ENCODE measurements at regions not wholly inside any gene's neighbourhood (a gene's known extent, or its start where the extent isn't known, plus 50 kb on each side); places are given as distances from the start of the nearest gene placed in this dataset.

DNA sequence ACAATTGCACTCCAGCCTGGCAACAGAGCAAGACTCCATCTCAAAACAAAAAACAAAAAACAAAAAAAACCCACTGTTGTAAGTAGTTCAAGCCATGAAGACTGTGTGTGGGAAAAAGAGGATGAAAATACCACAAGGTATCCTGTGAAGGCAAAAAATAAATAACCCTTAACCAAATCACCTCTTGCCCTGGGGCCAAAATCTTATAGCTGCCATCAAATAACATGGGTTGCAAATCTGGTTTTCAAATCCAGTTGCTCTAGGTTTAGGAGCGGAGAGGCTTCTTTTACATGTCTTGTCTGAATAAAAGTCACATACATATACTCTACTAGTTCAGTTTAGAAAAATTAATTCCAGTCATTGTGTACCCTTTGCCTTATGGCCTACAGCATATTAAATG, 87.0 kb upstream of the STT3B start:
- no peaks in the 10 kb centered on the region for H3K27me3 ChIP-seq
- H3K79me2 ChIP-seq: no peaks in the 10 kb centered on the region
- H3K27ac ChIP-seq: no peak overlapping the region
- H2AFZ ChIP-seq: no peak overlapping the region
- H3K9me3 ChIP-seq (ENCODE audit: low read depth): no peaks in the 10 kb centered on the region
- no peaks in the 10 kb centered on the region for H3K36me3 ChIP-seq (replicated peaks; ENCODE audit: insufficient read depth, low read depth)
- H3K4me2 ChIP-seq: no peak overlapping the region
- DNase-seq (ENCODE audit: low spot score): no peak
- 92% methylated on average over 1 of the region's 1 CpG for WGBS (ENCODE audit: low lambda C conversion rate, missing lambda C conversion rate)
- no peaks in the 10 kb centered on the region for H3K4me1 ChIP-seq (ENCODE audit: insufficient read depth)
- H3K4me3 ChIP-seq: no peak overlapping the region
- TF ChIP-seq CTCF (IDR thresholded peaks at IDR 0.05; ENCODE audit: poor library complexity) (no peak), EZH2 (IDR thresholded peaks at IDR 0.05; ENCODE audit: borderline replicate concordance) (no peak), EZH2phosphoT487 (IDR thresholded peaks at IDR 0.05; ENCODE audit: low read depth, severe bottlenecking, unreplicated experiment) (no peak)
- no peaks in the 10 kb centered on the region for H4K20me1 ChIP-seq (ENCODE audit: insufficient read depth, poor library complexity, severe bottlenecking)
- no peaks in the 10 kb centered on the region for H3K9me2 ChIP-seq (replicated peaks; ENCODE audit: insufficient read depth)

DNA sequence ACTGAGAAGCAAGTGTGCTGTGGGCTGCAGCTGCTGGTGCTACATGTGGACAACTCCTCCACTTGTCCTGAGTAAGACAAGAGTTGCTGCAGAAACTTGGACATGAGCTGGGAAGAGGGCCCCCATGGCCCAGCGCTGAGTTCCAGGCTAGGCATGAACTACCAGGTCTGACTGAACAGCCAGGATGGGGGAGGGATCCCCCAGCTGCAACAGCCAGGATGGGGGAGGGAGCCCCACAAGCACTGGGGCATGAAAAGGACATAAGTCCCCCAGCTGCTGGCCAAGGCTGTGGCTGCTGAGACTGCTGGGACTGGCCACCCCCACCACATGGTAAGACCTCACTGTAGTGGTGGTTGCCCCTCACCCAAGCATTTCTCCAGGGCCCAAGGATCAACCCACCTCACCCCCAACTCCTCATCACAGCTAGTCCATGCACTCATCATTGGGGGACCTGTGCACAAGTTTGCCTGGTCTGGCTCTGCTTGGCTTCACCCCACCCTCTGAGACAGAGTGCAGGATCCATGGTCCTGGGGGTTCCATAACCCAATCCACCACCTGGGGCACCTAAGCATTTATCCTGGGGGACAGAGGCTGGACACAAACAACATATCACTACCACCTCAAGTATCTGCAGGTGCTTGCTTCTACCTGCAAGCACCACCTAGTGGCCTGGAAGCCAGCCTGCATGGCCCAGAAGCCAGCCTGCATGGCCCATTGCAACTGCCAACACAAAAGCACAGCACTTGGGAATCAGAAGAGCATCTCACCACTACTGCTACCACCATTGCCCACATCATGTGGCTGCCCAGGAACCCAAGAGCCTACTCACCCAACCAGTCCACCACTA, 84.5 kb upstream of the STT3B start:
- no peaks in the 10 kb centered on the region for H3K9me3 ChIP-seq (ENCODE audit: low read depth)
- no peaks in the 10 kb centered on the region for H3K9me2 ChIP-seq (replicated peaks; ENCODE audit: insufficient read depth)
- H3K4me3 ChIP-seq: no peak overlapping the region
- H3K4me1 ChIP-seq (ENCODE audit: insufficient read depth): no peaks in the 10 kb centered on the region
- 100% methylated on average over 1 of the region's 1 CpG for WGBS (ENCODE audit: low lambda C conversion rate, missing lambda C conversion rate)
- no peak overlapping the region for H2AFZ ChIP-seq
- H3K36me3 ChIP-seq (replicated peaks; ENCODE audit: insufficient read depth, low read depth): no peaks in the 10 kb centered on the region
- H3K27me3 ChIP-seq: no peaks in the 10 kb centered on the region
- H3K4me2 ChIP-seq: no peak overlapping the region
- H4K20me1 ChIP-seq (ENCODE audit: insufficient read depth, poor library complexity, severe bottlenecking): no peaks in the 10 kb centered on the region
- no peak overlapping the region for H3K27ac ChIP-seq
- no peaks in the 10 kb centered on the region for H3K79me2 ChIP-seq
- TF ChIP-seq CTCF (IDR thresholded peaks at IDR 0.05; ENCODE audit: poor library complexity): peak; percentile 38
- TF ChIP-seq EZH2 (IDR thresholded peaks at IDR 0.05; ENCODE audit: borderline replicate concordance): no peak
- peak; percentile 26 for DNase-seq (ENCODE audit: low spot score)

DNA sequence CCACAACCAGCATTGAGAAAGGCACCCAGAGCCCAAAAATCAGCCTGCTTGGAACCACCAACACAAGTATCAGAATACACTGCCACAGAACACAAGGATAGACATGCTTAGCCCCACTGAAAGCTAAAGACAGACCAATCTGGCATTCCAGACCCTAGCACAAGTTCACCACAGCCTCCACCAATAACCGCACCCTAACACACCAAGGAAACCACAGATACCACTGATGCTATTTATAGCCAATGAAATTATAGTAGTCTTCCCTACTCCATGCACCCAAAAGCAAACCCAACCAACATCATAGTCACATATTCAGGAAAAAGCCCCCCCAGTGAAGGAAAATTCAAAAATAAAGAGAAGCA, 83.9 kb upstream of the STT3B start:
- no peaks in the 10 kb centered on the region for H3K9me2 ChIP-seq (replicated peaks; ENCODE audit: insufficient read depth)
- 100% methylated on average over 1 of the region's 1 CpG for WGBS (ENCODE audit: low lambda C conversion rate, missing lambda C conversion rate)
- H3K27ac ChIP-seq: no peak overlapping the region
- H3K4me2 ChIP-seq: no peak overlapping the region
- no peaks in the 10 kb centered on the region for H3K4me1 ChIP-seq (ENCODE audit: insufficient read depth)
- H3K9me3 ChIP-seq (ENCODE audit: low read depth): no peaks in the 10 kb centered on the region
- H3K4me3 ChIP-seq: no peak overlapping the region
- no peak overlapping the region for H2AFZ ChIP-seq
- no peaks in the 10 kb centered on the region for H4K20me1 ChIP-seq (ENCODE audit: insufficient read depth, poor library complexity, severe bottlenecking)
- TF ChIP-seq CTCF (IDR thresholded peaks at IDR 0.05; ENCODE audit: poor library complexity) (no peak), EZH2 (IDR thresholded peaks at IDR 0.05; ENCODE audit: borderline replicate concordance) (no peak), EZH2phosphoT487 (IDR thresholded peaks at IDR 0.05; ENCODE audit: low read depth, severe bottlenecking, unreplicated experiment) (no peak)
- no peaks in the 10 kb centered on the region for H3K27me3 ChIP-seq
- no peaks in the 10 kb centered on the region for H3K79me2 ChIP-seq
- no peaks in the 10 kb centered on the region for H3K36me3 ChIP-seq (replicated peaks; ENCODE audit: insufficient read depth, low read depth)
- DNase-seq (ENCODE audit: low spot score): no peak
